ENCODE measurements at regions not wholly inside any gene's neighbourhood (a gene's known extent, or its start where the extent isn't known, plus 50 kb on each side); places are given as distances from the start of the nearest gene placed in this dataset.

DNA sequence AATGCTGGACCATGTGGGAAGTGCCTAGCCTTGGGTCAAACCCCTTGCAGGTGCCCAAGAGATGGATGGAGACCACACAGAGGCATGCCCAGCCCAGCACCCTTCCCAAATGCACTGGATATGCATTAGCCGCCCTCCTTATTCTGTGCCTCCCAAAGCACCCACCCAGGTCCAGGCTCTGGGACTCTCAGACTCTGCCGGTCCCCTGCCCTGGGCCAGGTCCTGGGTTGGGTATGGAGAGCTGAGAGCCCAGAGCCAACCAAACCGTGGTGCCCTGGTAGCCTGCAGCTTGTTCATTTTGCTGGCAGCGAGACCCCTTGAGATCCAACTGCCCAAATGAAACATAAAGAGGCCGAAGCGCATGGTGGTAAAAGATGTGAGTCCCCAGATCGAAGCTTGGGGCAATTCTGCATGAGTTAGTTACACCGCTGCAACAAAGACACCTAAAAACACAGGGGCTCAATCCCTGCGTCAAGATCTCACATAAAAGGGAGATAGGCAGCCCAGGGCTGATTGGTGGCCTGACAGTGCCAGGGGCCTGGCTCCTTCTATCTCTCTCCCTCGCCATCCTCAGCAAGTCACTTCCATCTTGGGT, 61.5 kb downstream of the MYEOV start:
- Histone ChIP-seq H3K9me3 (ENCODE audit: control insufficient read depth, insufficient read depth, low read depth, low read length) (no peaks in the 10 kb centered on the region), H3K27ac (ENCODE audit: extremely low read depth, low read depth, low read length) (no peak overlapping the region), H3K36me3 (ENCODE audit: control insufficient read depth in 2 of 2, insufficient read depth in 1 of 2, low read length in 2 of 2) (no peaks in the 10 kb centered on the region), H3K4me3 (ENCODE audit: low read depth, low read length) (no peak overlapping the region), H3K4me1 (ENCODE audit: control insufficient read depth, insufficient read depth, low read length) (no peaks in the 10 kb centered on the region)
- POLR2A ChIA-PET, result no interaction called here
- TF ChIP-seq ZNF248 (tag by site-specific recombination; IDR thresholded peaks at IDR 0.05) (no peak), ZNF623 (tag by site-specific recombination; IDR thresholded peaks at IDR 0.05) (no peak), ZNF785 (tag by site-specific recombination; IDR thresholded peaks at IDR 0.05) (no peak), ZNF214 (tag by site-specific recombination; IDR thresholded peaks at IDR 0.05; ENCODE audit: borderline replicate concordance) (no peak), ZNF366 (tag by site-specific recombination; conservative IDR thresholded peaks at IDR 0.05) (no peak), TSHZ1 (tag by site-specific recombination; IDR thresholded peaks at IDR 0.05; ENCODE audit: borderline replicate concordance) (no peak), ZNF423 (tag by site-specific recombination; IDR thresholded peaks at IDR 0.05) (no peak), ZNF404 (tag by site-specific recombination; IDR thresholded peaks at IDR 0.05) (no peak), ZNF777 (tag by site-specific recombination; IDR thresholded peaks at IDR 0.05; ENCODE audit: borderline replicate concordance) (no peak), HOXA7 (CRISPR knock-in tag; IDR thresholded peaks at IDR 0.05; ENCODE audit: borderline replicate concordance) (no peak), ZNF571 (tag by site-specific recombination; IDR thresholded peaks at IDR 0.05) (no peak), ZNF350 (tag by site-specific recombination; IDR thresholded peaks at IDR 0.05) (no peak)
- TF ChIP-seq, protein P1, sequence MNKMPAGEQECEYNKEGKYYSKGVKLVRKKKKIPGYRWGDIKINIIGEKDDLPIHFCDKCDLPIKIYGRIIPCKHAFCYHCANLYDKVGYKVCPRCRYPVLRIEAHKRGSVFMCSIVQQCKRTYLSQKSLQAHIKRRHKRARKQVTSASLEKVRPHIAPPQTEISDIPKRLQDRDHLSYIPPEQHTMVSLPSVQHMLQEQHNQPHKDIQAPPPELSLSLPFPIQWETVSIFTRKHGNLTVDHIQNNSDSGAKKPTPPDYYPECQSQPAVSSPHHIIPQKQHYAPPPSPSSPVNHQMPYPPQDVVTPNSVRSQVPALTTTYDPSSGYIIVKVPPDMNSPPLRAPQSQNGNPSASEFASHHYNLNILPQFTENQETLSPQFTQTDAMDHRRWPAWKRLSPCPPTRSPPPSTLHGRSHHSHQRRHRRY (tag by site-specific recombination; IDR thresholded peaks at IDR 0.05), result no peak
- TF ChIP-seq, protein P2, sequence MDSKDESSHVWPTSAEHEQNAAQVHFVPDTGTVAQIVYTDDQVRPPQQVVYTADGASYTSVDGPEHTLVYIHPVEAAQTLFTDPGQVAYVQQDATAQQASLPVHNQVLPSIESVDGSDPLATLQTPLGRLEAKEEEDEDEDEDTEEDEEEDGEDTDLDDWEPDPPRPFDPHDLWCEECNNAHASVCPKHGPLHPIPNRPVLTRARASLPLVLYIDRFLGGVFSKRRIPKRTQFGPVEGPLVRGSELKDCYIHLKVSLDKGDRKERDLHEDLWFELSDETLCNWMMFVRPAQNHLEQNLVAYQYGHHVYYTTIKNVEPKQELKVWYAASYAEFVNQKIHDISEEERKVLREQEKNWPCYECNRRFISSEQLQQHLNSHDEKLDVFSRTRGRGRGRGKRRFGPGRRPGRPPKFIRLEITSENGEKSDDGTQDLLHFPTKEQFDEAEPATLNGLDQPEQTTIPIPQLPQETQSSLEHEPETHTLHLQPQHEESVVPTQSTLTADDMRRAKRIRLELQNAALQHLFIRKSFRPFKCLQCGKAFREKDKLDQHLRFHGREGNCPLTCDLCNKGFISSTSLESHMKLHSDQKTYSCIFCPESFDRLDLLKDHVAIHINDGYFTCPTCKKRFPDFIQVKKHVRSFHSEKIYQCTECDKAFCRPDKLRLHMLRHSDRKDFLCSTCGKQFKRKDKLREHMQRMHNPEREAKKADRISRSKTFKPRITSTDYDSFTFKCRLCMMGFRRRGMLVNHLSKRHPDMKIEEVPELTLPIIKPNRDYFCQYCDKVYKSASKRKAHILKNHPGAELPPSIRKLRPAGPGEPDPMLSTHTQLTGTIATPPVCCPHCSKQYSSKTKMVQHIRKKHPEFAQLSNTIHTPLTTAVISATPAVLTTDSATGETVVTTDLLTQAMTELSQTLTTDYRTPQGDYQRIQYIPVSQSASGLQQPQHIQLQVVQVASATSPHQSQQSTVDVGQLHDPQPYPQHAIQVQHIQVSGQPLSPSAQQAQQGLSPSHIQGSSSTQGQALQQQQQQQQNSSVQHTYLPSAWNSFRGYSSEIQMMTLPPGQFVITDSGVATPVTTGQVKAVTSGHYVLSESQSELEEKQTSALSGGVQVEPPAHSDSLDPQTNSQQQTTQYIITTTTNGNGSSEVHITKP (tag by site-specific recombination; IDR thresholded peaks at IDR 0.05), result no peak
- TF ChIP-seq, protein P3, sequence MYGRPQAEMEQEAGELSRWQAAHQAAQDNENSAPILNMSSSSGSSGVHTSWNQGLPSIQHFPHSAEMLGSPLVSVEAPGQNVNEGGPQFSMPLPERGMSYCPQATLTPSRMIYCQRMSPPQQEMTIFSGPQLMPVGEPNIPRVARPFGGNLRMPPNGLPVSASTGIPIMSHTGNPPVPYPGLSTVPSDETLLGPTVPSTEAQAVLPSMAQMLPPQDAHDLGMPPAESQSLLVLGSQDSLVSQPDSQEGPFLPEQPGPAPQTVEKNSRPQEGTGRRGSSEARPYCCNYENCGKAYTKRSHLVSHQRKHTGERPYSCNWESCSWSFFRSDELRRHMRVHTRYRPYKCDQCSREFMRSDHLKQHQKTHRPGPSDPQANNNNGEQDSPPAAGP (tag by site-specific recombination; IDR thresholded peaks at IDR 0.05), result no peak
- CTCF ChIA-PET, result interaction anchor here (0.7 kb wide), 1 partner anchor 161 kb away, joined by 3 read pairs; no protein-coding TSS in a partner anchor

All from HEK293 (cell line).